ENCODE measurements at regions not wholly inside any gene's neighbourhood (a gene's known extent, or its start where the extent isn't known, plus 50 kb on each side); places are given as distances from the start of the nearest gene placed in this dataset.

DNA sequence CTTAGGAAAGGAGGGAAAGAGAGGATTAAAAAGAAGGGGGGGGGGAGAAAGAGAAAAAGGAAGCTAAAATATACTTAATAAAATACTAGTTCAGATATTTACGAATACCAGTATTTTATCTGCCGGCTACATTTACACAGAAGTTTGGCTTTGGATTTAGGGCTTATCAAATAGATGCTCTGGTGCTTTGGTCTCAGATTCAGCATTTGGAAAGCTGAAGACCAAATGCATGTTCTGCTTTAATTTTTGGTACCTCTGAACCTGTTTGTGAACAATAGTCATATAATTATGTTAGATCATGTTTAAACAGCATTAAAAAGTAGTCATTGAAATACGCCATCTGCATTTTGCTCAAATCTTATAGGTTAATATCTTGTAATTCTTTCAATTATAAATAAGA lies 786.0 kb upstream of the CITED2 start:
- H3K27me3 ChIP-seq (ENCODE audit: insufficient read depth, low read depth, low read length): no peaks in the 10 kb centered on the region
- H3K36me3 ChIP-seq (ENCODE audit: insufficient read depth, low read length): no peaks in the 10 kb centered on the region
- H3K4me2 ChIP-seq (ENCODE audit: low read length): no peak overlapping the region
- no peak overlapping the region for H3K27ac ChIP-seq (ENCODE audit: low read length)
- H3K9me3 ChIP-seq (ENCODE audit: low read length): no peaks in the 10 kb centered on the region
- TF ChIP-seq SMC3 (conservative IDR thresholded peaks at IDR 0.05; ENCODE audit: poor library complexity) (no peak), TAF1 (IDR thresholded peaks at IDR 0.05; ENCODE audit: low read depth) (no peak), CTCF (IDR thresholded peaks at IDR 0.05; ENCODE audit: poor library complexity, severe bottlenecking) (no peak), MXI1 (conservative IDR thresholded peaks at IDR 0.05; ENCODE audit: poor library complexity, severe bottlenecking) (no peak), EZH2 (IDR thresholded peaks at IDR 0.05; ENCODE audit: borderline replicate concordance, insufficient read depth, low read length, poor library complexity, severe bottlenecking) (no peak), REST (IDR thresholded peaks at IDR 0.05; ENCODE audit: borderline replicate concordance) (no peak), EP300 (conservative IDR thresholded peaks at IDR 0.05; ENCODE audit: poor library complexity, severe bottlenecking) (no peak), POLR2AphosphoS5 (IDR thresholded peaks at IDR 0.05) (no peak)
- H3K9me2 ChIP-seq (ENCODE audit: insufficient read depth, low read length): no peaks in the 10 kb centered on the region
- H3K79me2 ChIP-seq (replicated peaks; ENCODE audit: insufficient read depth, low read length): no peaks in the 10 kb centered on the region
- no peaks in the 10 kb centered on the region for H3F3A ChIP-seq (ENCODE audit: insufficient read depth, low read length, poor library complexity, severe bottlenecking)
- no peak overlapping the region for H2AFZ ChIP-seq (ENCODE audit: low read depth, low read length)
- no peaks in the 10 kb centered on the region for H4K20me1 ChIP-seq (ENCODE audit: insufficient read depth)
- H3K4me3 ChIP-seq (ENCODE audit: low read length): no peak overlapping the region
- no peak overlapping the region for H3K9ac ChIP-seq (ENCODE audit: low read length)

GRCh38 chr6:140156131-140156530 lies 781.7 kb upstream of the CITED2 start:
- H3K9ac ChIP-seq (ENCODE audit: low read length): no peak overlapping the region
- no peaks in the 10 kb centered on the region for H3K27me3 ChIP-seq (ENCODE audit: insufficient read depth, low read depth, low read length)
- no peaks in the 10 kb centered on the region for H3K36me3 ChIP-seq (ENCODE audit: insufficient read depth, low read length)
- no peaks in the 10 kb centered on the region for H3K9me2 ChIP-seq (ENCODE audit: insufficient read depth, low read length)
- no peaks in the 10 kb centered on the region for H4K20me1 ChIP-seq (ENCODE audit: insufficient read depth)
- TF ChIP-seq REST (IDR thresholded peaks at IDR 0.05; ENCODE audit: borderline replicate concordance) (no peak), RAD21 (conservative IDR thresholded peaks at IDR 0.05) (no peak)
- no peaks in the 10 kb centered on the region for H3K9me3 ChIP-seq (ENCODE audit: low read length)
- no peaks in the 10 kb centered on the region for H3K79me2 ChIP-seq (replicated peaks; ENCODE audit: insufficient read depth, low read length)
- no peak overlapping the region for H3K4me3 ChIP-seq (ENCODE audit: low read length)
- H3K4me2 ChIP-seq (ENCODE audit: low read length): no peak overlapping the region
- H3K27ac ChIP-seq (ENCODE audit: low read length): no peak overlapping the region
- no peaks in the 10 kb centered on the region for H3F3A ChIP-seq (ENCODE audit: insufficient read depth, low read length, poor library complexity, severe bottlenecking)
- no peak overlapping the region for H2AFZ ChIP-seq (ENCODE audit: low read depth, low read length)

Data from neural cell (in vitro differentiated cells).